ENCODE measurements at regions not wholly inside any gene's neighbourhood (a gene's known extent, or its start where the extent isn't known, plus 50 kb on each side); places are given as distances from the start of the nearest gene placed in this dataset.

- no peak for TF ChIP-seq CTCF (IDR thresholded peaks at IDR 0.05)
- TF ChIP-seq POLR2A (IDR thresholded peaks at IDR 0.05), result no peak
Measured at GRCh38 chr2:217410681-217410960, 550.8 kb upstream of the TNP1 start.

Measured in testis (tissue), 2 donors.